Activated naive CD4-positive, alpha-beta T cell treated with anti-CD3 and anti-CD28 coated beads, Interleukin-2, amount 50 U/mL, for 72 hours (primary cell): ENCODE measurements at regions not wholly inside any gene's neighbourhood (a gene's known extent, or its start where the extent isn't known, plus 50 kb on each side); places are given as distances from the start of the nearest gene placed in this dataset.
A peak's percentile ranks its signal among the peaks of the same experiment; 100 is the strongest.
"Not testable (repeated sequence)": the region's sequence is repeated elsewhere in the genome, so short reads cannot be mapped to it uniquely, and the experiment has no call there.

Experiments used
- ATAC-seq, 2 donors: fragments of 150-1000 bp; cut with Tn5 transposase; 2 replicates each; pipeline ENCODE4 v1.10.0; 2021; ENCODE audit warnings: mild to moderate bottlenecking in 2 of 2, moderate library complexity in 2 of 2
- DNase-seq, 2 donors: peaks; one replicate each; pipeline ENCODE4 v3.0.0; 2021 to 2022; ENCODE audit warnings: low spot score in 2 of 2
- H3K27ac Mint-ChIP-seq, 2 donors: one replicate each; pipeline ENCODE4 v1.8.0; 2022; ENCODE audit warnings: mild to moderate bottlenecking in 2 of 2, mixed read lengths in 2 of 2
- H3K36me3 Mint-ChIP-seq, 2 donors: one replicate each; pipeline ENCODE4 v1.8.0; 2022; ENCODE audit warnings: mixed read lengths in 2 of 2
- H3K9me3 Mint-ChIP-seq, 2 donors: one replicate each; pipeline ENCODE4 v1.8.0; 2022; ENCODE audit warnings: mixed read lengths in 2 of 2

DNA sequence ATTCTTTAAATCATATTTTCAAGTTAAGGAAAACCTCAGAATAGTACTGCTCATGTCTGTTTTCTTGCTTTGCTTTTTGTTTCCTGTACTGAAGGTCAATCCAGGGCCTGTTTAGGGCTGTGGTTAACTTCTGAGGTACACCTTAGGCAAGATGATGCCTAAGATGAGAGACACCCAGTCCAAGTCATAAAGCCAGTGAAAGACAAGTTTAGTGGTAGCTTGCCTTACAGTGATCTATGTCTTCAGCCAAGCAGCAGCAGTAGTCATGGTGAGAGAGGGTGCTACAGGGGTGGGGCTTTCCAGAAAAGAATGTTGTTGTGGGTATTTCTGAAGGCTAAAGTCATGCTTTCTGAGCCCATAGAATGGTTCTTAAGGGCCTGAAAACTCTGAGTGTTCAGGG lies 173.7 kb downstream of the VSIG4 start:
- H3K27ac Mint-ChIP-seq = no peak overlapping the region
- H3K36me3 Mint-ChIP-seq = no peaks in the 10 kb centered on the region
- DNase-seq (no peak), ATAC-seq (peak; percentile 85 to 95)
- H3K9me3 Mint-ChIP-seq = peaks cover 0 to 4% of the 10 kb centered on the region in 2 donors

DNA sequence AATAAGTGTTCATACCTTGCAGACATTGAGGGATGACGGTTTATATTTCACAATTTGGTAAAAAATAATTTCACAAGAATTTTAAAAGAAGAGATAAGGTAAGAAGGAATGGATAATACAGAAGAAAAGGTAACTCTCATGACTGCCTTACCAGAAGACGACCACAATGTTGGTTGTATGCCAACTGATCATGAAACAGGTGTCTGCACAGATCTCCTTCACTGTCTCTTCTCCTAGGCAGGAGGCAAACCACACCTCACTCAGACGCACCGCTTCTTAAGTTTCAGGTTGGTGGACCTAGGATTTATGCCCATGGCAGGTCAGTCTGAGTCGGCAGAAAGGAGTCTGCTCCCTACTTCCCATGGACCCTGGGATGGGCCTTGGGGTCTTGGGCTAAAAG lies 177.2 kb downstream of the VSIG4 start:
- H3K27ac Mint-ChIP-seq = no peak overlapping the region
- no peak for DNase-seq
- H3K36me3 Mint-ChIP-seq = no peaks in the 10 kb centered on the region
- peaks cover 0 to 9% of the 10 kb centered on the region in 2 donors for H3K9me3 Mint-ChIP-seq
- ATAC-seq = no peak

GRCh38 chrX:65859299-65859698 lies 180.6 kb downstream of the VSIG4 start:
- no peak for DNase-seq
- no peak overlapping the region for H3K27ac Mint-ChIP-seq
- peaks cover 5 to 12% of the 10 kb centered on the region in 2 donors for H3K36me3 Mint-ChIP-seq
- no peak for ATAC-seq
- H3K9me3 Mint-ChIP-seq = peaks cover 6 to 21% of the 10 kb centered on the region in 2 donors

GRCh38 chrX:65854437-65854836 lies 185.4 kb downstream of the VSIG4 start:
- not testable (repeated sequence) for ATAC-seq, DNase-seq, H3K27ac Mint-ChIP-seq
- H3K9me3 Mint-ChIP-seq = peaks cover 11 to 22% of the 10 kb centered on the region in 2 donors
- peaks cover 5 to 27% of the 10 kb centered on the region in 2 donors for H3K36me3 Mint-ChIP-seq

GRCh38 chrX:65851306-65851705 lies 183.9 kb downstream of the MSN start:
- not testable (repeated sequence) for DNase-seq, H3K27ac Mint-ChIP-seq, ATAC-seq
- H3K36me3 Mint-ChIP-seq = peaks cover 5 to 27% of the 10 kb centered on the region in 2 donors
- H3K9me3 Mint-ChIP-seq = peaks cover 11 to 13% of the 10 kb centered on the region in 2 donors

GRCh38 chrX:65850821-65851220 lies 183.4 kb downstream of the MSN start:
- DNase-seq, ATAC-seq: not testable (repeated sequence)
- peaks cover 11 to 13% of the 10 kb centered on the region in 2 donors for H3K9me3 Mint-ChIP-seq

DNA sequence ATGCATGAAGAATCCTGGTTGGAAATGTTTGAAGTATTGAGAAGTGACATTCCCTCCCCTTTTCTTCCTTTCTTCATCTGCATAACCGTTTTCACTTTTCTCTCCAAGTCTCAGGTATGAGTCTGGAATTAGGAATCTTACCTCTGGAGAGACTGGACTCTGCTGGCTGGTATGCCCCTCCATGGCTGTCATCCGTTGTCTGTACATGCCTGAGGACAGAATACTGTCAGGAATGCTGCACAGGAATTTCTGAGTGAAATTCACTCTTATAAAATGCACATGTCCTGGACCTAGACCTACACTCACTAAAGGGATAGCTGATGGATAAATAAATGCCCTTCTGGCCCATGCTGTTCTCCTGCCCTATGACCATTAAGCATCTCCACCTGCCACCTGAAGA lies 179.5 kb downstream of the MSN start:
- Mint-ChIP-seq H3K36me3 (peaks cover 0 to 4% of the 10 kb centered on the region in 2 donors), H3K9me3 (peaks cover 0 to 2% of the 10 kb centered on the region in 2 donors), H3K27ac (peak overlapping the region in 1 of 2 donors; percentile 18)
- DNase-seq (no peak), ATAC-seq (no peak)

More at GRCh38 chrX:65850821-65851220, 183.4 kb downstream of the MSN start:
- peaks cover 5 to 27% of the 10 kb centered on the region in 2 donors for H3K36me3 Mint-ChIP-seq
- not testable (repeated sequence) for H3K27ac Mint-ChIP-seq

GRCh38 chrX:65841263-65841662 lies 173.8 kb downstream of the MSN start:
- Mint-ChIP-seq H3K36me3 (no peaks in the 10 kb centered on the region), H3K9me3 (peaks cover 0 to 6% of the 10 kb centered on the region in 2 donors), H3K27ac (no peak overlapping the region)
- DNase-seq (no peak), ATAC-seq (no peak)

DNA sequence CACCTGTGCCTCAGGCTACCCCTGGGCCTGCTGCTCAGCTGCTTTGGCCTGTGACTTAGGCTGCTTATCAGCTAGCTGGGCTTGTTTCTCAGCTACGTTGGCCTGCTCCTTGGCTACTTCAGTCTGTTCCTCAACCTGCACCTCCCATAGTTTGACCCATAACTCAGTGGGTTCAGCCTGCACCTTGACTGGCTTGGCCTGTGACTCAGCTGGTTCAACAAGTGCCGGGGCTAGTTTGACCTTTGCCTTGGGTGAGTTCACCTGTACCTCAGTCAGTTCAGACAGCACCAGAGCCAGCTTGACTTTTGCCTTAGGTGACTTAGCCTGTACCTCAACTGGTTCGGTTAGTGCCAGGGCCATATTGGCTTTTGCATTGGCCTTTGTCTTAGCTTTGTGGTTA lies 171.2 kb downstream of the MSN start:
- ATAC-seq = no peak
- peaks cover 0 to 6% of the 10 kb centered on the region in 2 donors for H3K9me3 Mint-ChIP-seq
- DNase-seq = no peak
- H3K27ac Mint-ChIP-seq = no peak overlapping the region
- H3K36me3 Mint-ChIP-seq = no peaks in the 10 kb centered on the region

DNA sequence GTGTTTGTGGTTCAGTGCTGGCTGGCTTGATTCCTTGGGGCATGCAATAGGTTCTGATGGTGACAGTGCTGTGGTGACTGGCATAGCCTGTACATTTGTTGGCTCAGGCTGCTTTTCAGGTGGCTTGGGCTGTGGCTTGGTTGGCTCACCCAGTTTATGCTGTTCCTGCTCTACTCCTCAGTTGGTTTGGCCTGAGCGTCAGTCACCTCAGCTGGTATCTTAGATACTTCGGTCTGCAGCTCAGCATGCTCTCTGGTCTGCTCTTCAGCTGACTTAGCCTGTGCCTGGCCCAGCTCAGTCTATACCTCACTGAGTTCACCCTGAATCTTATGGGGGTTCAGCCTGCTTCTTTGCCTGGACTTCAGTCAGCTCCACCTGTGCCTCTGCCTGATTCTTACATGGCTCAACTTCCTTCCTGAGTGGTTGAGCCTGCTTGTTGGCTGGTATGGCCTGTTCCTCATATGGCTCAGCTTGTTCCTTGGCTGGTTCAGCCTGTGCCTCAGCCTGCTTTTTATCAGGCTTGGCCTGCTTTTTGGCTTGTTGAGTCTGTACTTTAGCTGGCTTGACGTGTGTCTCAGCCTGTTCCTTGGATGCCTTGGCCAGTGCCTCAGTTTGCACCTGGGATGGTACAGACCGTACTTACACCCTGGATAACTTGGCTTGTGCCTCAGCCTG lies 170.6 kb downstream of the MSN start:
- Mint-ChIP-seq H3K9me3 (peaks cover 0 to 6% of the 10 kb centered on the region in 2 donors), H3K27ac (no peak overlapping the region), H3K36me3 (no peaks in the 10 kb centered on the region)
- DNase-seq (no peak), ATAC-seq (no peak)

- H3K9me3 Mint-ChIP-seq = no peaks in the 10 kb centered on the region
- no peak for DNase-seq
- no peak for ATAC-seq
- no peaks in the 10 kb centered on the region for H3K36me3 Mint-ChIP-seq
- no peak overlapping the region for H3K27ac Mint-ChIP-seq
Measured at GRCh38 chrX:65831268-65831667, 163.8 kb downstream of the MSN start.

GRCh38 chrX:65828599-65828998 lies 161.1 kb downstream of the MSN start:
- ATAC-seq (no peak), DNase-seq (no peak)
- no peaks in the 10 kb centered on the region for H3K9me3 Mint-ChIP-seq
- H3K36me3 Mint-ChIP-seq = peaks cover 0 to under 1% of the 10 kb centered on the region in 2 donors
- no peak overlapping the region for H3K27ac Mint-ChIP-seq

DNA sequence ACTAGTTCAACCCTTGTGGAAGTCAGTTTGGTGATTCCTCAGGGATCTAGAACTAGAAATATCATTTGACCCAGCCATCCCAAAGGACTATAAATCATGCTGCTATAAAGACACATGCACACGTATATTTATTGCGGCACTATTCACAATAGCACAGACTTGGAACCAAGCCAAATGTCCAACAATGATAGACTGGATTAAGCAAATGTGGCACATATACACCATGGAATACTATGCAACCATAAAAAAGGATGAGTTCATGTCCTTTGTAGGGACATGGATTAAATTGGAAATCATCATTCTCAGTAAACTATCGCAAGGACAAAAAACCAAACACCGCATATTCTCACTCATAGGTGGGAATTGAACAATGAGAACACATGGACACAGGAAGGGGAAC lies 157.8 kb downstream of the MSN start:
- not testable (repeated sequence) for H3K9me3 Mint-ChIP-seq, ATAC-seq, DNase-seq

DNA sequence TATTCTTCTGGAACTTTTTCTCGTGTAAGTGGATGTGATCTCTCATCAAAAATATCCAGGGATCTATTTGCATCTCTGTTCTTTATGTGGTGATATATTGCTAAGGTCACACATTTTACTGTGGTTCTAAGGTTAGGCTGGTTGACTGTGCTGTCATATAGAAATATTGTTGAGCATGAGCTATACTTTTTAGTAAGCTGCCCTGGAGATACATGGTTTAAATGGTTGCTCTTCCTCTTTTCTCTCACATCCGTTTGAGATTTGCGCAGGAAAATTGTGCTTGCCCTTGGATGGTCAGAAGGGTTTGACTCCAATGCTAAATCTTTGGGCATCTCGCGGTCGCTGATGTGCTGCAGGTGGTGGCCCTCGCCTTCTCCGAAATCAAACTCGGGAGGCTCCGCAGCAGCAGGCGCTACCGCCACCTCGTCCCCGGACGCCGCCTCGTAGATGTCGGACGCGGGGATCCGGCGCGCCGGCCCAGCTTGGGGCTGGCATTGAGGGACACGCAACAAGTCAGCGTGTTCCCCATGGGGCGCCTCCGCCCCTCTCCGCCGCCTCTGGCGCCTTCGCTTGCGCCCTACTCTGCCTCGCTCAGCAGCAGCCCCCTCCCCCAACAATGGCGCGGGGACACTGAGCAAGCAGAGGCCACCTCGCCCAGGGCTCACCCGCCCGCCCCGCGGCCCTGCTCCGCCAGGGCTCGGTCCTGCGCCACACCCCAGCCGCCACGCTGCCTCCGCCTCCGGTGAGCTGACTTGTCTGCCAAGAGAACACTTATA lies 154.5 kb downstream of the MSN start:
- Mint-ChIP-seq H3K27ac (peak overlapping the region in 1 of 2 donors; percentile 67), H3K9me3 (no peaks in the 10 kb centered on the region)
- ATAC-seq = peak; percentile 66 to 91

More for the DNA sequence above, 157.8 kb downstream of the MSN start:
- not testable (repeated sequence) for H3K36me3 Mint-ChIP-seq, H3K27ac Mint-ChIP-seq

GRCh38 chrX:65819983-65820382 lies 152.5 kb downstream of the MSN start:
- H3K36me3 Mint-ChIP-seq, H3K9me3 Mint-ChIP-seq, DNase-seq, ATAC-seq, H3K27ac Mint-ChIP-seq: not testable (repeated sequence)

More for the DNA sequence above, 154.5 kb downstream of the MSN start:
- peaks cover 0 to 7% of the 10 kb centered on the region in 2 donors for H3K36me3 Mint-ChIP-seq
- DNase-seq = peak; percentile 19 to 54

DNA sequence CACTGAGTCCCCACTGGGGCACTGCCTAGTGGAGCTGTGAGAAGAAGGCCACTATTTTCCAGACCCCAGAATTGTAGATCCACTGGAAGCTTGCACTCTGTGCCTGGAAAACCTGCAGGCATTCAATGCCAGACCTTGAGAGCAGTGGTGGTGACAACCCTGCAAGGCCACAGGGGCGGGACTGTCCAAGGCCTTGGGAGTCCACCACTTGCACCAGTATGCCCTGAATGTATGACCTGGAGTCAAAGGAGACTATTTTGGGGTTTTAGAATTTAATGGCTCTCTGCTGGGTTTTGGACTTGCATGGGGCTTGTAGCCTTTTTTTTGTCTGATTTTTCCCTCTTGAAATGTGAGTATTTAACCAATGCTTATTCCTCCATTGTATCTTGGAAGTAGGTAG lies 145.8 kb downstream of the MSN start:
- DNase-seq = no peak
- peaks cover 6 to 13% of the 10 kb centered on the region in 2 donors for H3K36me3 Mint-ChIP-seq
- H3K9me3 Mint-ChIP-seq = peaks cover 7 to 15% of the 10 kb centered on the region in 2 donors

DNA sequence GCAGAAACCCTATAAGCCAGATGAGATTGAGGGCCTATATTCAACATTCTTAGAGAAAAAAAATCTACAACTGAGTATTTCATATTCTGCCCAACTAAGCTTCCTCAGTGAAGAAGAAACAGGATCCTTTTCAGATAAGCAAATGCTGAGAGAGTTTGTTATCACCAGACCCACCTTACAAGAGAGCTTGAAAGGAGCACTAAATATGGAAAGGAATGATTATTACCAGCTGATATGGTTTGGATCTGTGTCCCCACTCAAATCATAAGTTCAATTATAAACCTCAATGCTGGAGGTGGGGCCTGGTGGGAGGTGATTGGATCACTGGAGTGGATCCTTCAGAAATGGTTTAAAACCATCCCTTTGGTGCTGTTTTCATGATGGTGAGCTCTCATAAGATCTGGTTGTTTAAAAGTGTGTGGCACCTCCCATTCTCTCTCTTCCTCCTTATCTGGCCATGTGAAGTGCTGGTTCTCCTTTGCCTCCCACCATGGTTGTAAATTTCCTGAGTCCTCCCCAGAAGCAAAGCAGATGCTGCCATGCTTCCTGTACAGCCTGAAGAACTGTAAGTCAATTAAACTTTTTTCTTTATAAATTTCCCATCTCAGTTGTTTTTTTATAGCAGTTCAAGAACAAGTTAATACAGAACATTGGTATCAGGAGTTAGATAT lies 144.2 kb downstream of the MSN start:
- Mint-ChIP-seq H3K36me3 (peaks cover 6 to 13% of the 10 kb centered on the region in 2 donors), H3K9me3 (peaks cover 7 to 15% of the 10 kb centered on the region in 2 donors), H3K27ac (no peak overlapping the region)
- DNase-seq (no peak), ATAC-seq (no peak)

More for the DNA sequence above, 145.8 kb downstream of the MSN start:
- ATAC-seq = no peak
- no peak overlapping the region for H3K27ac Mint-ChIP-seq
